Activated B cell treated with CpG ODN at 0.5 μM for 24 hours (primary cell): ENCODE measurements at regions not wholly inside any gene's neighbourhood (a gene's known extent, or its start where the extent isn't known, plus 50 kb on each side); places are given as distances from the start of the nearest gene placed in this dataset.

Experiments
- ATAC-seq: fragments of 200-7000 bp; cut with Tn5 transposase; one replicate; pipeline ENCODE4 v1.10.0; 2021; ENCODE audit warnings: low read depth, mild to moderate bottlenecking, moderate library complexity
- CTCF ChIA-PET: fragments of 350-600 bp; sonication (Branson Sonifier 250); formaldehyde crosslinking; loops from one replicate; lab custom pipeline; 2021; ENCODE audit warnings: antibody characterized with exemption; lab: Charles Lee
- POLR2A ChIA-PET: fragments of 350-600 bp; sonication (Branson Sonifier 250); formaldehyde crosslinking; loops from one replicate; lab custom pipeline; 2021; ENCODE audit warnings: antibody characterized with exemption; lab: Charles Lee
- DNase-seq: peaks from one replicate; pipeline ENCODE4 v3.0.0; 2022
- H3K27ac Mint-ChIP-seq: one replicate; pipeline ENCODE4 v1.8.0; 2020; ENCODE audit warnings: mixed read lengths
- H3K27me3 Mint-ChIP-seq: one replicate; pipeline ENCODE4 v1.8.0; 2021; ENCODE audit warnings: mixed read lengths
- H3K36me3 Mint-ChIP-seq: one replicate; pipeline ENCODE4 v1.8.0; 2021; ENCODE audit warnings: low read depth, mixed read lengths
- H3K4me1 Mint-ChIP-seq: one replicate; pipeline ENCODE4 v1.8.0; 2021; ENCODE audit warnings: mixed read lengths
- H3K4me3 Mint-ChIP-seq: one replicate; pipeline ENCODE4 v1.8.0; 2020; ENCODE audit warnings: mild to moderate bottlenecking, mixed read lengths
- H3K9me3 Mint-ChIP-seq: one replicate; pipeline ENCODE4 v1.8.0; 2020; ENCODE audit warnings: mixed read lengths
- CTCF ChIP-seq: fragments of 200-600 bp; IDR thresholded peaks from one replicate; pipeline ENCODE4 v1.8.0; 2022; ENCODE audit warnings: antibody characterized with exemption, mild to moderate bottlenecking
- intact Hi-C: fragments of 100-400 bp; cut with micrococcal nuclease; formaldehyde crosslinking; loops from one replicate; pipeline ENCODE4 v1.15.1; 2024

DNA sequence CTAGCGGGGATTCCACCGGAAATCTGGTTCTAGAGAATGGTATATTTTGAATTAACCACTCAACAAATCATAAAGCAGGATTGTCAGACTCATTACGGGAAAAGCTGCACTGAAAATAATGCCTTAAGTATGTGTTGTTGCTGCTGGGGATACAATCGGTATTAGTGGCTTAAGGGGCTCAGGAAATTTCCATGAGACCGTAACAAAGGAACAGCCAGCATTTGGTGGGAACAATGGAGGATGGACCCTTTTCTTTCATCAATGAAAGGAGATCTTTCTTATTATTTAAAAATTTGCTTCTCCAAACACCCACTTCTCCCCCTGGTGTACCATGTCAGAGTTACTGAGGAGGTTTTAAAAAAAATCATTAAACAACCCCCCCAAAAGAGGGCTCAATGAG is 342.6 kb upstream of the ZFHX3 start:
- H3K36me3 Mint-ChIP-seq, result no peaks in the 10 kb centered on the region
- POLR2A ChIA-PET, result no interaction called here
- ATAC-seq, result no peak
- H3K27ac Mint-ChIP-seq, result no peak overlapping the region
- TF ChIP-seq CTCF, result no peak
- H3K4me3 Mint-ChIP-seq, result no peak overlapping the region
- H3K27me3 Mint-ChIP-seq, result peaks cover 4% of the 10 kb centered on the region
- H3K9me3 Mint-ChIP-seq, result no peaks in the 10 kb centered on the region
- CTCF ChIA-PET, result no interaction called here
- intact Hi-C loops, result no loop called here
- no peak for DNase-seq
- no peaks in the 10 kb centered on the region for H3K4me1 Mint-ChIP-seq

- no peak for DNase-seq
- Mint-ChIP-seq H3K9me3 (no peaks in the 10 kb centered on the region), H3K27ac (no peak overlapping the region), H3K4me3 (no peak overlapping the region), H3K27me3 (peaks cover 4% of the 10 kb centered on the region), H3K4me1 (no peaks in the 10 kb centered on the region), H3K36me3 (no peaks in the 10 kb centered on the region)
- no peak for ATAC-seq
- ChIA-PET CTCF (no interaction called here), POLR2A (no interaction called here)
- no peak for TF ChIP-seq CTCF
- intact Hi-C loops, result no loop called here
Observed at GRCh38 chr16:73389085-73389484, 341.2 kb upstream of the ZFHX3 start.

- TF ChIP-seq CTCF, result no peak
- no peaks in the 10 kb centered on the region for H3K9me3 Mint-ChIP-seq
- H3K27me3 Mint-ChIP-seq, result peaks cover 4% of the 10 kb centered on the region
- H3K27ac Mint-ChIP-seq, result no peak overlapping the region
- no peaks in the 10 kb centered on the region for H3K4me1 Mint-ChIP-seq
- H3K36me3 Mint-ChIP-seq, result no peaks in the 10 kb centered on the region
- intact Hi-C loops, result no loop called here
- ChIA-PET POLR2A (no interaction called here), CTCF (no interaction called here)
- ATAC-seq (no peak), DNase-seq (no peak)
- no peak overlapping the region for H3K4me3 Mint-ChIP-seq
Observed at GRCh38 chr16:73387979-73388378, 340.1 kb upstream of the ZFHX3 start.

GRCh38 chr16:73385696-73386095 is 337.8 kb upstream of the ZFHX3 start:
- POLR2A ChIA-PET, result no interaction called here
- no peaks in the 10 kb centered on the region for H3K9me3 Mint-ChIP-seq
- no peak for TF ChIP-seq CTCF
- no peak for DNase-seq
- H3K4me3 Mint-ChIP-seq, result no peak overlapping the region
- H3K27ac Mint-ChIP-seq, result no peak overlapping the region
- CTCF ChIA-PET, result no interaction called here
- no peaks in the 10 kb centered on the region for H3K27me3 Mint-ChIP-seq
- ATAC-seq, result no peak
- H3K4me1 Mint-ChIP-seq, result no peaks in the 10 kb centered on the region
- H3K36me3 Mint-ChIP-seq, result no peaks in the 10 kb centered on the region
- intact Hi-C loops, result no loop called here

- CTCF ChIA-PET, result no interaction called here
- H3K4me1 Mint-ChIP-seq, result no peaks in the 10 kb centered on the region
- H3K36me3 Mint-ChIP-seq, result no peaks in the 10 kb centered on the region
- no peak overlapping the region for H3K27ac Mint-ChIP-seq
- DNase-seq, result no peak
- no peak overlapping the region for H3K4me3 Mint-ChIP-seq
- H3K27me3 Mint-ChIP-seq, result no peaks in the 10 kb centered on the region
- no peak for TF ChIP-seq CTCF
- ATAC-seq, result no peak
- no peaks in the 10 kb centered on the region for H3K9me3 Mint-ChIP-seq
- POLR2A ChIA-PET, result no interaction called here
- intact Hi-C loops, result no loop called here
Observed at GRCh38 chr16:73384506-73385089, 336.7 kb upstream of the ZFHX3 start.
